ENCODE measurements at regions not wholly inside any gene's neighbourhood (a gene's known extent, or its start where the extent isn't known, plus 50 kb on each side); places are given as distances from the start of the nearest gene placed in this dataset.
"Not testable (repeated sequence)": the region's sequence is repeated elsewhere in the genome, so short reads cannot be mapped to it uniquely, and the experiment has no call there.

- no peak for DNase-seq
Observed at GRCh38 chr6:23533944-23534343, 592.1 kb upstream of the NRSN1 start.

GRCh38 chr6:23534351-23534750 is 591.7 kb upstream of the NRSN1 start:
- DNase-seq: no peak

DNA sequence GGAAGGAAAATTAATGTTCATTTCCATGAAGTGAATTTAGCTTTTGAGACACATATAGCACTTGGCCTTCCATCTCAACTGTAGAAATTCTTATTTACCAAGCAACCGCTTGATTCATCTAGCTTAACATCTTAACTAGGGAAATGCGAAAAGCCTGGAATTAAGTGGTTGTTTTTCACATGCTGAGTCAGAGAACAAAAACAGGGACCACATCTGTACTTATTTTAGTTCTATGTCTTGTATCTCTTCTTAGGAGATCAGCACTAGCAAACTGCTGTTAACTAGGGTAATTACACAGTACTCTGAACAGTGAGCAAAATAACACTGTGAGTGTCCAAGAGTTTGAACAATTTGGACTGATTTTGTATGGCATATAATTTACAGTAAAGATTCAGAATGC is 590.9 kb upstream of the NRSN1 start:
- no peak for DNase-seq

- no peak for DNase-seq
Observed at GRCh38 chr6:23537828-23538227, 588.2 kb upstream of the NRSN1 start.

DNA sequence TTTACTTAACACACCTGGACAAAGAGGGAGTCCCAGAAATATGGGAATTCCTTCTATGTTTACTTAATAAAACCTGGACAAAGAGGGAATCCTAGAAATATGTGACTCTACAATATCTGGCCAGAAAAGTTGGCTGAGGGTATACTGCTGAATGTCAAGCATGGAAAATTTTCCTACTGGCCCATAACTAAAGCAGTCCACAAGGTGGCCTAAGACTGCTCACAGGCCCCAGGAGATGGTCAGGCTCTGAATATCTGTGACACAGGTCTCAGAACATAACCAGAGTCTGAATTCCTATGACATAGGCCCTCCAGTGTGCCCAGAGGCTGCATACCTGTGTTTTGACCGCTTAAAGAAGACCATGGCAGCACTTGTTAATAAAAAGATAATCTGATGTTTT is 578.2 kb upstream of the NRSN1 start:
- no peak for DNase-seq

- DNase-seq: not testable (repeated sequence)
Observed at GRCh38 chr6:23554953-23555352, 571.1 kb upstream of the NRSN1 start.

DNA sequence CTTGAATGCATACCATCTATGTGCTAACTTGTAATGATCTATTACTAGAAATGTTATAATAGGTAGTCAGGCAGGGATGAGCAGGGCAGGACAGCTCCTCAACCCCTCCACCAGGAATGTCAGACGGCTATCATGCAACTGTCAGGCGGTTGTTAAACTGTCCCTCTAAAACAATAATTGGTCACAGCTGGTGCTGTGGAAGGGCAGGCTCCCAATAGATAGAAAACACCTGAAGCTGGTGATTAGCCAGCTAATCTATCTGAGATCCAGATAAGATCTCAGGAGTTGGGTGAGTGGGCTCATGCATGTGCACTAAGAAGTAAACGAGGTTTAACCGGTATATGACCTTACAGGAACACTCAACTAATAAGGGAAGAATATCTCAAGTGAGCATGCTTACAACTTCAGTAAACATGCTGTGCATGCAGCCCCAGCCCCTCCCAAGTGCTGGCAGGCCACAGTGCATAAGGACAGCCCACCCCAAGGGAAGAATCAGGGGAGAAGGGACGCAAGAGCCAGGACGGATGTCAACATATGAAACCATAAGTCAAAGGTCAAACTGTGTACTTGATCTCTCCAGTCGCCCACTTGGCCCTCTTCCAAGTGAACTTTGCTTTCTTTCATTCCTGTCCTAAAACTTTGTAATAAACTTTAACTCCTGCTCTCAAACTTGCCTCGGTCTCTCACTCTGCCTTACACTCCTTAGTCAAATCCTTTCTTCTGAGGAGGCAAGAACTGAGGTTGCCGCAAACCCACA is 566.2 kb upstream of the NRSN1 start:
- DNase-seq: no peak

- DNase-seq: no peak
Observed at GRCh38 chr6:23561732-23562131, 564.3 kb upstream of the NRSN1 start.

- DNase-seq: no peak
Observed at GRCh38 chr6:23562554-23562953, 563.5 kb upstream of the NRSN1 start.

- DNase-seq: no peak
Observed at GRCh38 chr6:23563323-23563722, 562.7 kb upstream of the NRSN1 start.

- no peak for DNase-seq
Observed at GRCh38 chr6:23566418-23566817, 559.6 kb upstream of the NRSN1 start.

DNA sequence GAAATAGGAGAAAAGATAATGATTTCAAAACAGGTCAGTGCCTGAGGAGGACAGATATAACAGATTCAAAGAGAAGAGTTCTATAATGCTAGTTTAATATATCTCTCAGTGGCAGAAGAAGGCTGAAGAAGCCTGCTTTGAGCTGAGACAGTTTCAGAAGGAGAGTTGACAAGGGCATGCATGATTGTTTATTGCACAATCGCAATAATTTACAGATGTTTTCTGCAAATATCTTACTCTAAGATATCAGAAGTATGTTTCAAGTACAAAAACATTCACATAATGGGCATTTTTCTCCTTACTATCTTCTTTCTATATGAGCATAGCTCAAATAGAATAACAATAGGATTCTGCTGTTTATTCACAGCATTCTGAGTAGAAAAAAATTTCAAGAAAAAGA is 557.7 kb upstream of the NRSN1 start:
- no peak for DNase-seq

- no peak for DNase-seq
Observed at GRCh38 chr6:23584134-23584763, 541.8 kb upstream of the NRSN1 start.

DNA sequence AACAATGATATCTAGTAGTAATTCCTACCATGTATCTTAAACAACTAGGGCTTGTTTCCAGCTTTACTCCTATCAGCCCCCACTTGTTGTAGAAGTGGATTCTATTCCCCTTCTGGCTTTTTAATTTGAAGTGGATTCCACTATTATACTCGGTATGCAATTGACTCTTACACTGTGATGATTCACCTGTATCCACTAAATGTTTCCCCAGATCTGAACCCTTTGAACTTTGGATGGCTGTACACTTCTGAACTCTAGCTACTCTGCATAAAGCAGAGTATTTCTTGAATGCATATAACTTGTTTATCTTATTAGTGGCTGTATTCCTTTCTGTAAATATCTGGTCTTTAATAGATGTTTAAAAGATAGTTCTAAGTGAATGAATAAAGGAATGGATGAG is 538.4 kb upstream of the NRSN1 start:
- no peak for DNase-seq

GRCh38 chr6:23589811-23590210 is 536.2 kb upstream of the NRSN1 start:
- no peak for DNase-seq

DNA sequence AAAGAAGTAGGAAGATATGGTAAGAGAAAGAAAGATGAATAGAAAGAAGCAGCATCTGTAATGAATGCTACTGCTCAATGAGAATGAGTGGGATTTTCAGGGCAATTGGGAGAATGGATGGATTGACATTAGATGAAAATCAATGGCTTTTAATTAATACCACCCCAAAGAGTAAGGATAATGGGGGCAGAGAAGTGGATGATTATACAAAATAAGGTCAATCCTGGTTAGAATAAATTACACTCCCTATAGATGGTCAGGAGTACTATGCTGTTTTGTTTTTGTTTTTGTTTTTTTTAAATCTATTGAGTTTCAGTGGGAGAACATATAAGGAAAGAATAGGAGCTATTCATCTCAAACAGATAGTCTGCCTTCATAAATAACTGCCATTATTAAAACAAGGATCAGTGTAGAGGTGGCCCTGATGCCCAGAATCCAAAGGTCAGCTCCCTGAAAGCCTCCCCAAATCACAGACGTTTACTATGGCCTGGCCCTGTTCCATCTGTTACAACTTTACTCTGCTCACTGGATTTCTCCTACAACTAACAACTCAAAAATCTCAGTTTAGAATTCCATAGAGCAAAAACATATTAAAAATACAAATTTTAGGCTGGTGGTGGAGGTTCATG is 535.4 kb upstream of the NRSN1 start:
- DNase-seq: no peak

GRCh38 chr6:23591761-23592160 is 534.3 kb upstream of the NRSN1 start:
- DNase-seq: no peak

GRCh38 chr6:23600118-23600517 is 525.9 kb upstream of the NRSN1 start:
- DNase-seq: no peak

GRCh38 chr6:23601811-23602345 is 524.1 kb upstream of the NRSN1 start:
- no peak for DNase-seq

- no peak for DNase-seq
Observed at GRCh38 chr6:23608931-23609435, 517.0 kb upstream of the NRSN1 start.

- DNase-seq: no peak
Observed at GRCh38 chr6:23611776-23612381, 514.1 kb upstream of the NRSN1 start.

DNA sequence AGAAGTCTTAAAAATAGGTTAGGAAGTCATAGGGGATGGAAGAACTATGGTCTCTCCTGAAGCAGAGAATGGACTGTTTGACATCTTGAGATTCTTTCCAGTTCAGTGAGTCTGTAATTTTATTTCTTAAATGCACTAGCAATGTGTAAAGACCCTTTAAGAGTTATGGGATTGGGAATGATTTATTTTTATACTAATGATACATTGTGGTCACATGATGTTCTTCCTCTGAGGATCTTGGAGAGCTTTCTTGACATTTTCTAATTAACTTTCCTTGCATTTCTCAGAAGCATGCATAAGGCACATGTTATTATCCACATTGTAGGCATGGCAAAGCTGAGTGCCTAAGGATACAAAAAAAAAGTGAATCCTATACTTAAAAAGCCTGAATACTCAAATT is 507.6 kb upstream of the NRSN1 start:
- DNase-seq: no peak

DNA sequence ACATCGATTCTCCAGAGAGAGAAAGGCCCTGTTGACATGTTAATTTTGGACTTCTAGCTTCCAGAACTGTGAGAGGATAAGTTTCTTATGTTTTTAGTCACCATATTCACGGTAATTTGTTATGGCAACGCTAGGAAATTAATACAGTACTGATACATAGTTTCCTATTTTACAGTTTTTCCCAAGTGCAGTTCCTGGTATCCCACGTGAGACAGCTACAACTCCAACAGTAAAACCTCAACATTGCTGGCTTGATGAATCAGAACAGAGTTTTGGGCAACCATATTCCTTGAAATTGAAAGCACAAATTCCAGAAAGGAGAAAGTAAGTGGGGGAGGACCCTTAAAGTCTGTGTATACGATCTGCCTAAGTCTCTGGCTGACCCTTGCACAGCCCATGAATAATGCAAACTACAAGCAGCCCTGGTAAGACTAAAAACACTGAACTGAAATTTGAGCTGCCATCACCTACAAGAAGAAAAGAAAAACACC is 505.1 kb upstream of the NRSN1 start:
- DNase-seq: no peak
